CD4-positive, CD25-positive, alpha-beta regulatory T cell (primary cell): ENCODE measurements at regions not wholly inside any gene's neighbourhood (a gene's known extent, or its start where the extent isn't known, plus 50 kb on each side); places are given as distances from the start of the nearest gene placed in this dataset.

Source experiments
- ATAC-seq, 2 donors: fragments of 150-1000 bp; cut with Tn5 transposase; one replicate each; pipeline ENCODE4 v1.10.0; 2021; ENCODE audit warnings: low read depth in 2 of 2, moderate number of reproducible peaks in 2 of 2, moderate library complexity in 1 of 2
- DNase-seq, 3 donors: peaks; one replicate each; pipeline versions ENCODE4 v3.0.0 to v3.0.0-alpha.2; 2012 to 2022; ENCODE audit warnings: mixed read lengths in 1 of 3
- H3K27ac ChIP-seq: one replicate; pipeline ENCODE4 v1.7.0; 2013; ENCODE audit warnings: mild to moderate bottlenecking, low read length; ENCODE audit not compliant: insufficient read depth, poor library complexity, severe bottlenecking
- H3K27me3 ChIP-seq: one replicate; pipeline ENCODE4 v1.7.0; 2013; ENCODE audit warnings: low read length; ENCODE audit not compliant: control insufficient read depth, insufficient read depth
- H3K36me3 ChIP-seq: one replicate; pipeline ENCODE4 v1.7.0; 2013; ENCODE audit warnings: mild to moderate bottlenecking, low read length, moderate library complexity; ENCODE audit not compliant: control insufficient read depth, insufficient read depth
- H3K4me1 ChIP-seq: 2 replicates; pipeline ENCODE4 v1.7.0; 2013; ENCODE audit warnings: mild to moderate bottlenecking, low read length; ENCODE audit not compliant: insufficient read depth, control insufficient read depth, poor library complexity, severe bottlenecking
- H3K4me3 ChIP-seq: one replicate; pipeline ENCODE4 v1.7.0; 2013; ENCODE audit warnings: low read depth, mild to moderate bottlenecking, low read length, moderate library complexity
- H3K9me3 ChIP-seq, 2 experiments: 1 replicate in 1 of 2; 2 replicates in 1 of 2; pipeline ENCODE4 v1.7.0; 2013; ENCODE audit warnings: low read length in 2 of 2, mild to moderate bottlenecking in 1 of 2, moderate library complexity in 1 of 2; ENCODE audit not compliant: control insufficient read depth in 2 of 2
- H3K27ac Mint-ChIP-seq, 3 donors: one replicate each; pipeline ENCODE4 v1.8.0; 2020 to 2022; ENCODE audit warnings: mild to moderate bottlenecking in 3 of 3, mixed read lengths in 3 of 3, moderate library complexity in 2 of 3
- H3K27me3 Mint-ChIP-seq: one replicate; pipeline ENCODE4 v1.8.0; 2022; ENCODE audit warnings: mild to moderate bottlenecking, mixed read lengths
- H3K36me3 Mint-ChIP-seq: one replicate; pipeline ENCODE4 v1.8.0; 2020; ENCODE audit warnings: mixed read lengths
- H3K4me1 Mint-ChIP-seq, 4 donors: one replicate each; pipeline ENCODE4 v1.8.0; 2020 to 2022; ENCODE audit warnings: mixed read lengths in 4 of 4, mild to moderate bottlenecking in 1 of 4
- H3K4me3 Mint-ChIP-seq, 4 donors: one replicate each; pipeline ENCODE4 v1.8.0; 2020 to 2022; ENCODE audit warnings: mild to moderate bottlenecking in 4 of 4, mixed read lengths in 4 of 4, moderate library complexity in 3 of 4
- H3K9me3 Mint-ChIP-seq, 7 donors: one replicate each; pipeline ENCODE4 v1.8.0; 2020 to 2022; ENCODE audit warnings: mixed read lengths in 7 of 7, mild to moderate bottlenecking in 3 of 7, moderate library complexity in 2 of 7

GRCh38 chr1:4424254-4424653 is 230.2 kb upstream of the AJAP1 start:
- H3K36me3 ChIP-seq = no peaks in the 10 kb centered on the region
- H3K4me3 Mint-ChIP-seq = no peak overlapping the region
- DNase-seq = no peak
- H3K9me3 Mint-ChIP-seq = peaks cover 2 to 15% (median 5%) of the 10 kb centered on the region in 7 donors
- H3K27ac ChIP-seq = no peak overlapping the region
- H3K27me3 ChIP-seq = no peaks in the 10 kb centered on the region
- ATAC-seq = no peak
- H3K27me3 Mint-ChIP-seq = no peaks in the 10 kb centered on the region
- no peak overlapping the region for H3K4me3 ChIP-seq
- H3K4me1 Mint-ChIP-seq = no peaks in the 10 kb centered on the region
- no peaks in the 10 kb centered on the region for H3K4me1 ChIP-seq
- H3K9me3 ChIP-seq = peaks cover 0 to 2% of the 10 kb centered on the region in 2 experiments
- no peak overlapping the region for H3K27ac Mint-ChIP-seq
- H3K36me3 Mint-ChIP-seq = no peaks in the 10 kb centered on the region

GRCh38 chr1:4424766-4425165 is 229.6 kb upstream of the AJAP1 start:
- H3K9me3 ChIP-seq = peaks cover 0 to 2% of the 10 kb centered on the region in 2 experiments
- Mint-ChIP-seq H3K27me3 (no peaks in the 10 kb centered on the region), H3K27ac (no peak overlapping the region)

DNA sequence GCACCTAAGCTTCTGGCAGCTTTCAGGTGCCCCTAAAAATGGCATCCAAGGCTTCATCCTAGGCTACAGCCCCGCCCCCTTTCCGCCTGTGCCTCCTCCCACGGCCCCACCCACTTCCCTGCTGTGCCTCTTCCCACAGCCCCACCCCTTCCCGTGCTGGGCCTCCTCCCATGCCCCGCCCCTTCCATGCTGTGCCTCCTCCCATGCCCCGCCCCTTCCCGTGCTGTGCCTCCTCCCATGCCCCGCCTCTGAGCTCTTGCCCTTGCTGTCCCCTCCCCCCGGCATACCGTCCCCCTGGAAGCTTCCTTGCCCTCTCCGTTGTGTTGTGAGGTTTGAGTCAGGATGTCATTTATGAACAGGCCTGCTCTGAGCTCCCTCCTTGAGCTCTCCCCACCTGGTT is 228.5 kb upstream of the AJAP1 start:
- no peaks in the 10 kb centered on the region for H3K9me3 ChIP-seq
- DNase-seq (no peak), ATAC-seq (no peak)
- no peaks in the 10 kb centered on the region for H3K27me3 ChIP-seq
- H3K27ac Mint-ChIP-seq = no peak overlapping the region
- H3K4me1 ChIP-seq = no peaks in the 10 kb centered on the region
- no peaks in the 10 kb centered on the region for H3K36me3 ChIP-seq
- peaks cover 0 to 12% (median 2%) of the 10 kb centered on the region in 7 donors for H3K9me3 Mint-ChIP-seq
- H3K4me3 ChIP-seq = no peak overlapping the region
- no peaks in the 10 kb centered on the region for H3K36me3 Mint-ChIP-seq
- no peak overlapping the region for H3K27ac ChIP-seq
- no peaks in the 10 kb centered on the region for H3K4me1 Mint-ChIP-seq
- H3K27me3 Mint-ChIP-seq = no peaks in the 10 kb centered on the region
- H3K4me3 Mint-ChIP-seq = no peak overlapping the region

More at GRCh38 chr1:4424766-4425165, 229.6 kb upstream of the AJAP1 start:
- no peak for DNase-seq
- no peak for ATAC-seq
- no peak overlapping the region for H3K4me3 Mint-ChIP-seq
- no peak overlapping the region for H3K27ac ChIP-seq
- H3K36me3 ChIP-seq = no peaks in the 10 kb centered on the region
- no peaks in the 10 kb centered on the region for H3K4me1 ChIP-seq
- H3K27me3 ChIP-seq = no peaks in the 10 kb centered on the region
- no peaks in the 10 kb centered on the region for H3K4me1 Mint-ChIP-seq
- no peaks in the 10 kb centered on the region for H3K36me3 Mint-ChIP-seq
- no peak overlapping the region for H3K4me3 ChIP-seq
- H3K9me3 Mint-ChIP-seq = peaks cover 0 to 12% (median 4%) of the 10 kb centered on the region in 7 donors

DNA sequence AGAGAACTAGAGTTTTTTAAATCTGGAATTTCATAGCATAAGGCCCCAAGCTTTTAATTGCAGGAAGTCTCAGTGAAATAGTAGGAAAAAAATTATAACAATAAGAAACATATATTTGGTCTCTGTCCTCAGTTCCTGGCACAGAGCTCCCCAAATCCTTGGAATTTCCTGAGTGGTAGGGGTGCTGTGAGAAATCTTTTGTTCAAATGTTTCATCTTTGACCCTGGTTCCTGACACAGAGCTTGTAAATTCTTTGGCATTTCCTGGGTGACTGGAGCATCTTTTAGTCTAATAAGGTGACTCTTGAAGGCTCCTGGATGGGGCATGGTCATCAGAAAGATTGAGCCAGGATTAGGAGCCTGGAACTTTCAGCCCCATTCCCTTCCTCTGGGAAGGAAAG is 225.7 kb upstream of the AJAP1 start:
- H3K36me3 ChIP-seq = no peaks in the 10 kb centered on the region
- Mint-ChIP-seq H3K36me3 (no peaks in the 10 kb centered on the region), H3K27ac (no peak overlapping the region), H3K4me1 (no peaks in the 10 kb centered on the region), H3K27me3 (no peaks in the 10 kb centered on the region), H3K9me3 (peaks cover 0 to 8% (median 1%) of the 10 kb centered on the region in 7 donors), H3K4me3 (no peak overlapping the region)
- H3K27ac ChIP-seq = no peak overlapping the region
- H3K27me3 ChIP-seq = no peaks in the 10 kb centered on the region
- ATAC-seq = no peak
- H3K4me1 ChIP-seq = no peaks in the 10 kb centered on the region
- DNase-seq = no peak
- H3K9me3 ChIP-seq = no peaks in the 10 kb centered on the region
- no peak overlapping the region for H3K4me3 ChIP-seq

DNA sequence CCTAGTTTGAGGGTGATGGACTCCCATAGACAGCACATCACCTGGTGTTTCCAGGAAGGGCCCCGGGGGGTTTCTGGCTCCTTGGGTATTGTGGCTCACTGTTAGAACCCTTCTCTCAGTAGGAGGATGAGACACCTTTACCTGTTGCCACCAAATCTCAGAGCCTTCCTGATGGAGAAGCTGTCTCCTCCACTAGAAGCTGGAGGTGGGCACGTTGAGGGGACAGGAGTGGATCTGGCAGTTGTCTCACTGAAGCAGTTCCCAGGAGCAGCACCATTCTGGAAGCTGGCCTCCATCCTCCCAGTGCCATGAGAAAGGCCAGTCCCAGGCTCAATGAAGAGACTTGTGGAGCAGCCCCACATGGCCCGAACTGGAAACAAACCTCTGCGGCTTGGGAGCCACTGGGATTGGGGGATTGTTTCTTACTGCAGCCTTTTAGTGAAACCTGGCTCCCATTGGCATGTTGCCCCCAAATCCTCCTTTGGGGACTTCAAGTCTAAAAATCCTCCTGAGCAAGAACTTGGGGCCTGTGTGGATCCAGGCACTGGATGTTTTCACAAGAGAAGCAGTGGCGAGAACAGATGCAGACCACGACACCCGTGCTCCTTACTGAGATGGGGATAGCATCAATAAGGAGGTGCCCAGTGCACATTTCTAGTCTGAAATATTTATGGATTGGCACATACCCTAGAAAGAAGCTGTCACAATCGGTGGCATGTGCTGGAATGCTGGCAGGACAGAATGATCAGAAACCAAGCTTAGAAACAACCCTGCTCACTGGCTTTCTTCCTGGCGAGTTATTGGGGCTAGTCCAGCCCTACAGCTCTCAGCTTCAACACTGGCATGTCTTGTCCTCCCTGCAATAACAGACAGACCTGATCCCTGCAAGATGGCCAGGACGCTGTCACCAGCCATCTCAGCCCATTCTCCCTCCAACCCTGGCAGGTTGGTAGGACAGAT is 223.7 kb upstream of the AJAP1 start:
- ATAC-seq (no peak), DNase-seq (no peak)
- Mint-ChIP-seq H3K36me3 (no peaks in the 10 kb centered on the region), H3K9me3 (peaks cover 0 to 5% (median 0%) of the 10 kb centered on the region in 7 donors), H3K27me3 (peaks cover 4% of the 10 kb centered on the region), H3K27ac (no peak overlapping the region), H3K4me3 (no peak overlapping the region), H3K4me1 (no peaks in the 10 kb centered on the region)
- Histone ChIP-seq H3K4me1 (no peaks in the 10 kb centered on the region), H3K27ac (no peak overlapping the region), H3K36me3 (no peaks in the 10 kb centered on the region), H3K9me3 (no peaks in the 10 kb centered on the region), H3K4me3 (no peak overlapping the region), H3K27me3 (no peaks in the 10 kb centered on the region)

DNA sequence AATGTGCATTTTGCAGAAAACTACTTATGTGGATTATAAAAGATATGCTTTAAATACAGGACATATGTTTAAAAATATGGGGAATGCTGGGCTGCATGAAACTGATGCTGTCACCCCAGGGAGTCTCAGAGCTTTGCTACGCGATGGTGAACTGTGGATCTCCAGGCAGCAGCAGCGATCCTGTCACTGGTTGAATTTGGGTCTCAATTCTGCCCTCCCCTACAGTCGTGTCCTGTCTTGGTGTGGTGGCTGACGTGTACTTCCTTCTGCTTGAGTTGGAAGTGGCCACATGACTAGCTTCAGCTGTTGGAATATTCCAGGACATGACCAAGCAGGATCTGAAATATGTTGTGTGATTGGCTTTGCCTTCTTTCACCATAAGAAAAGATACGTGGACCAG is 222.9 kb upstream of the AJAP1 start:
- no peak overlapping the region for H3K4me3 ChIP-seq
- no peaks in the 10 kb centered on the region for H3K9me3 ChIP-seq
- peaks cover 0 to 5% (median 1%) of the 10 kb centered on the region in 7 donors for H3K9me3 Mint-ChIP-seq
- H3K36me3 ChIP-seq = no peaks in the 10 kb centered on the region
- no peak overlapping the region for H3K4me3 Mint-ChIP-seq
- H3K36me3 Mint-ChIP-seq = no peaks in the 10 kb centered on the region
- H3K27me3 Mint-ChIP-seq = peaks cover 4% of the 10 kb centered on the region
- no peaks in the 10 kb centered on the region for H3K4me1 Mint-ChIP-seq
- ATAC-seq (no peak), DNase-seq (no peak)
- no peak overlapping the region for H3K27ac ChIP-seq
- H3K4me1 ChIP-seq = no peaks in the 10 kb centered on the region
- H3K27me3 ChIP-seq = no peaks in the 10 kb centered on the region
- no peak overlapping the region for H3K27ac Mint-ChIP-seq

- peaks cover 0 to 4% (median 2%) of the 10 kb centered on the region in 7 donors for H3K9me3 Mint-ChIP-seq
- DNase-seq (no peak), ATAC-seq (no peak)
- no peak overlapping the region for H3K27ac ChIP-seq
- H3K4me1 Mint-ChIP-seq = no peaks in the 10 kb centered on the region
- no peak overlapping the region for H3K4me3 Mint-ChIP-seq
- no peaks in the 10 kb centered on the region for H3K36me3 Mint-ChIP-seq
- no peak overlapping the region for H3K4me3 ChIP-seq
- H3K36me3 ChIP-seq = no peaks in the 10 kb centered on the region
- no peak overlapping the region for H3K27ac Mint-ChIP-seq
- peaks cover 4% of the 10 kb centered on the region for H3K27me3 Mint-ChIP-seq
- no peaks in the 10 kb centered on the region for H3K9me3 ChIP-seq
- no peaks in the 10 kb centered on the region for H3K27me3 ChIP-seq
- H3K4me1 ChIP-seq = no peaks in the 10 kb centered on the region
These were observed 221.3 kb upstream of the AJAP1 start for GRCh38 chr1:4433075-4433474.

DNA sequence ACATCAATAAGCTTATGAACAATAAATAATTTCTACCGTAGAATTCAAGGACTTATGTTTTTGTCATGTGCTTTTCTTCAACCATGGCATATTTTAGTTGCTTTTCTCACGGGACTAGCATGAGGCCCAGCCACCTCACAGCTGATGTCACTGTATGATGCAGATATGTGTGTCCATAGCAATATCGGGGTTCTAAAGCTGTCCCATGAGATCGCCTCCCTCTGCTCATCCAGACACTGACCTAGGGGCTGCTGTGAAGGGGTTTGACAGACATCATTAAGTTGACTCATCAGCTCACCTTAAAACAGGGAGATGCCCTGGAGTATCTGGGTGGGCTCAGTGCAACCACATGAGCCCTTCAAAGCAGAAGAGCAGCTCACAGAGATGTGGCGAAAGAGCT is 210.3 kb upstream of the AJAP1 start:
- Histone ChIP-seq H3K9me3 (no peaks in the 10 kb centered on the region), H3K27me3 (no peaks in the 10 kb centered on the region), H3K36me3 (no peaks in the 10 kb centered on the region), H3K27ac (no peak overlapping the region), H3K4me3 (no peak overlapping the region), H3K4me1 (no peaks in the 10 kb centered on the region)
- DNase-seq (no peak), ATAC-seq (no peak)
- Mint-ChIP-seq H3K9me3 (peaks cover 0 to 3% (median 0%) of the 10 kb centered on the region in 7 donors), H3K4me3 (no peak overlapping the region), H3K4me1 (no peaks in the 10 kb centered on the region), H3K27ac (no peak overlapping the region), H3K27me3 (peaks cover 25% of the 10 kb centered on the region), H3K36me3 (no peaks in the 10 kb centered on the region)
